Stimulated activated effector memory CD8-positive, alpha-beta T cell treated with anti-CD3 and anti-CD28 coated beads, Interleukin-12 subunit alpha, Interleukin-12 subunit beta, amount 100 ng/mL, for 72 hours (primary cell): ENCODE measurements at regions not wholly inside any gene's neighbourhood (a gene's known extent, or its start where the extent isn't known, plus 50 kb on each side); places are given as distances from the start of the nearest gene placed in this dataset.
A peak's percentile ranks its signal among the peaks of the same experiment; 100 is the strongest.
"Not testable (repeated sequence)": the region's sequence is repeated elsewhere in the genome, so short reads cannot be mapped to it uniquely, and the experiment has no call there.

Experiments
- ATAC-seq: fragments of 150-1000 bp; cut with Tn5 transposase; 2 replicates; pipeline ENCODE4 v1.10.0; 2021
- DNase-seq, 2 donors: peaks; one replicate each; pipeline ENCODE4 v3.0.0; 2021 to 2022; ENCODE audit warnings: low spot score in 2 of 2
- H3K27ac Mint-ChIP-seq: one replicate; pipeline ENCODE4 v1.8.0; 2022; ENCODE audit warnings: mild to moderate bottlenecking, mixed read lengths
- H3K36me3 Mint-ChIP-seq: one replicate; pipeline ENCODE4 v1.8.0; 2022; ENCODE audit warnings: mild to moderate bottlenecking, mixed read lengths
- H3K4me1 Mint-ChIP-seq: one replicate; pipeline ENCODE4 v1.8.0; 2022; ENCODE audit warnings: mixed read lengths
- H3K4me3 Mint-ChIP-seq: one replicate; pipeline ENCODE4 v1.8.0; 2022; ENCODE audit warnings: mild to moderate bottlenecking, mixed read lengths
- H3K9me3 Mint-ChIP-seq: one replicate; pipeline ENCODE4 v1.8.0; 2022; ENCODE audit warnings: mixed read lengths

- Mint-ChIP-seq H3K36me3 (no peaks in the 10 kb centered on the region), H3K27ac (no peak overlapping the region), H3K9me3 (no peaks in the 10 kb centered on the region), H3K4me1 (no peaks in the 10 kb centered on the region), H3K4me3 (no peak overlapping the region)
- DNase-seq, result no peak
- ATAC-seq, result no peak
Measured at GRCh38 chr6:85856235-85856634, 213.5 kb upstream of the SYNCRIP start.

GRCh38 chr6:85838351-85839119, 195.8 kb upstream of the SYNCRIP start:
- DNase-seq, H3K4me1 Mint-ChIP-seq, H3K4me3 Mint-ChIP-seq, H3K9me3 Mint-ChIP-seq, H3K27ac Mint-ChIP-seq, ATAC-seq, H3K36me3 Mint-ChIP-seq: not testable (repeated sequence)

- ATAC-seq (no peak), DNase-seq (no peak)
- Mint-ChIP-seq H3K36me3 (no peaks in the 10 kb centered on the region), H3K4me3 (no peak overlapping the region), H3K27ac (no peak overlapping the region), H3K9me3 (peaks cover 23% of the 10 kb centered on the region), H3K4me1 (no peaks in the 10 kb centered on the region)
Measured at GRCh38 chr6:85828973-85829372, 186.3 kb upstream of the SYNCRIP start.

- no peaks in the 10 kb centered on the region for H3K4me1 Mint-ChIP-seq
- no peak overlapping the region for H3K4me3 Mint-ChIP-seq
- no peak for ATAC-seq
- no peak for DNase-seq
- peaks cover 25% of the 10 kb centered on the region for H3K9me3 Mint-ChIP-seq
- no peak overlapping the region for H3K27ac Mint-ChIP-seq
- H3K36me3 Mint-ChIP-seq, result no peaks in the 10 kb centered on the region
Measured at GRCh38 chr6:85826997-85827396, 184.3 kb upstream of the SYNCRIP start.

- no peak for DNase-seq
- no peak for ATAC-seq
- Mint-ChIP-seq H3K36me3 (no peaks in the 10 kb centered on the region), H3K27ac (no peak overlapping the region), H3K4me3 (no peak overlapping the region), H3K9me3 (peaks cover 24% of the 10 kb centered on the region), H3K4me1 (no peaks in the 10 kb centered on the region)
Measured at GRCh38 chr6:85824329-85824728, 181.6 kb upstream of the SYNCRIP start.

- H3K36me3 Mint-ChIP-seq, result no peaks in the 10 kb centered on the region
- H3K9me3 Mint-ChIP-seq, result peaks cover 3% of the 10 kb centered on the region
- H3K4me1 Mint-ChIP-seq, result no peaks in the 10 kb centered on the region
- no peak for ATAC-seq
- no peak overlapping the region for H3K27ac Mint-ChIP-seq
- no peak overlapping the region for H3K4me3 Mint-ChIP-seq
- DNase-seq, result no peak
Measured at GRCh38 chr6:85810558-85810957, 167.9 kb upstream of the SYNCRIP start.

GRCh38 chr6:85803721-85804120, 161.0 kb upstream of the SYNCRIP start:
- Mint-ChIP-seq H3K9me3 (peaks cover 3% of the 10 kb centered on the region), H3K27ac (no peak overlapping the region), H3K36me3 (no peaks in the 10 kb centered on the region), H3K4me1 (no peaks in the 10 kb centered on the region), H3K4me3 (no peak overlapping the region)
- DNase-seq (no peak), ATAC-seq (no peak)

GRCh38 chr6:85802162-85802561, 159.5 kb upstream of the SYNCRIP start:
- Mint-ChIP-seq H3K4me3 (no peak overlapping the region), H3K9me3 (peaks cover 3% of the 10 kb centered on the region), H3K4me1 (no peaks in the 10 kb centered on the region), H3K27ac (no peak overlapping the region), H3K36me3 (no peaks in the 10 kb centered on the region)
- no peak for DNase-seq
- ATAC-seq, result no peak

- ATAC-seq (no peak), DNase-seq (no peak)
- Mint-ChIP-seq H3K9me3 (no peaks in the 10 kb centered on the region), H3K4me3 (no peak overlapping the region), H3K27ac (no peak overlapping the region), H3K4me1 (no peaks in the 10 kb centered on the region), H3K36me3 (no peaks in the 10 kb centered on the region)
Measured at GRCh38 chr6:85798931-85799652, 156.4 kb upstream of the SYNCRIP start.

GRCh38 chr6:85797993-85798392, 155.3 kb upstream of the SYNCRIP start:
- Mint-ChIP-seq H3K9me3 (no peaks in the 10 kb centered on the region), H3K4me3 (no peak overlapping the region), H3K27ac (no peak overlapping the region), H3K36me3 (no peaks in the 10 kb centered on the region), H3K4me1 (no peaks in the 10 kb centered on the region)
- DNase-seq, result no peak
- no peak for ATAC-seq

- H3K4me1 Mint-ChIP-seq, result no peaks in the 10 kb centered on the region
- H3K4me3 Mint-ChIP-seq, result no peak overlapping the region
- H3K9me3 Mint-ChIP-seq, result no peaks in the 10 kb centered on the region
- H3K27ac Mint-ChIP-seq, result no peak overlapping the region
- no peaks in the 10 kb centered on the region for H3K36me3 Mint-ChIP-seq
- ATAC-seq (no peak), DNase-seq (no peak)
Measured at GRCh38 chr6:85795945-85796344, 153.3 kb upstream of the SYNCRIP start.

- H3K36me3 Mint-ChIP-seq, result no peaks in the 10 kb centered on the region
- no peak overlapping the region for H3K27ac Mint-ChIP-seq
- no peak overlapping the region for H3K4me3 Mint-ChIP-seq
Measured at GRCh38 chr6:85792254-85792653, 149.6 kb upstream of the SYNCRIP start.

GRCh38 chr6:85775883-85776282, 133.2 kb upstream of the SYNCRIP start:
- H3K4me3 Mint-ChIP-seq, result no peak overlapping the region
- DNase-seq (no peak), ATAC-seq (no peak)
- H3K4me1 Mint-ChIP-seq, result no peaks in the 10 kb centered on the region
- no peaks in the 10 kb centered on the region for H3K36me3 Mint-ChIP-seq
- peaks cover 4% of the 10 kb centered on the region for H3K9me3 Mint-ChIP-seq
- H3K27ac Mint-ChIP-seq, result no peak overlapping the region

More at GRCh38 chr6:85792254-85792653, 149.6 kb upstream of the SYNCRIP start:
- peaks cover 6% of the 10 kb centered on the region for H3K9me3 Mint-ChIP-seq
- H3K4me1 Mint-ChIP-seq, result no peaks in the 10 kb centered on the region
- DNase-seq, result no peak
- ATAC-seq, result no peak

GRCh38 chr6:85772641-85773040, 130.0 kb upstream of the SYNCRIP start:
- no peaks in the 10 kb centered on the region for H3K4me1 Mint-ChIP-seq
- no peak overlapping the region for H3K27ac Mint-ChIP-seq
- no peak overlapping the region for H3K4me3 Mint-ChIP-seq
- peaks cover 4% of the 10 kb centered on the region for H3K9me3 Mint-ChIP-seq
- no peaks in the 10 kb centered on the region for H3K36me3 Mint-ChIP-seq
- no peak for DNase-seq
- peak; percentile 11 for ATAC-seq

- no peaks in the 10 kb centered on the region for H3K36me3 Mint-ChIP-seq
- no peak overlapping the region for H3K4me3 Mint-ChIP-seq
- peak; percentile 8 for ATAC-seq
- H3K27ac Mint-ChIP-seq, result no peak overlapping the region
- H3K4me1 Mint-ChIP-seq, result no peaks in the 10 kb centered on the region
- no peaks in the 10 kb centered on the region for H3K9me3 Mint-ChIP-seq
- no peak for DNase-seq
Measured at GRCh38 chr6:85771925-85772430, 129.3 kb upstream of the SYNCRIP start.

- H3K4me1 Mint-ChIP-seq, result no peaks in the 10 kb centered on the region
- H3K36me3 Mint-ChIP-seq, result no peaks in the 10 kb centered on the region
- ATAC-seq (no peak), DNase-seq (no peak)
- H3K27ac Mint-ChIP-seq, result no peak overlapping the region
- no peaks in the 10 kb centered on the region for H3K9me3 Mint-ChIP-seq
- H3K4me3 Mint-ChIP-seq, result no peak overlapping the region
Measured at GRCh38 chr6:85771455-85771854, 128.8 kb upstream of the SYNCRIP start.
